ENCODE measurements at regions not wholly inside any gene's neighbourhood (a gene's known extent, or its start where the extent isn't known, plus 50 kb on each side); places are given as distances from the start of the nearest gene placed in this dataset.

GRCh38 chr10:131019696-131020095, 291.8 kb downstream of the TCERG1L start:
- no peak for TF ChIP-seq CTCF (IDR thresholded peaks at IDR 0.05; ENCODE audit: insufficient read depth, low read length)
- no peak for TF ChIP-seq POLR2AphosphoS5 (IDR thresholded peaks at IDR 0.05; ENCODE audit: low read depth)
